ENCODE measurements at regions not wholly inside any gene's neighbourhood (a gene's known extent, or its start where the extent isn't known, plus 50 kb on each side); places are given as distances from the start of the nearest gene placed in this dataset.
A peak's percentile ranks its signal among the peaks of the same experiment; 100 is the strongest.

GRCh38 chr2:145598434-145598833, 1078.5 kb upstream of the ZEB2 start:
- 79 to 84% methylated on average over 4 of the region's 4 CpGs for WGBS, 2 donors

GRCh38 chr2:145597809-145598208, 1077.9 kb upstream of the ZEB2 start:
- Histone ChIP-seq H3K27ac (no peak overlapping the region), H3K4me3 (no peak overlapping the region), H3K9me3 (no peaks in the 10 kb centered on the region), H3K4me1 (no peaks in the 10 kb centered on the region), H3K27me3 (no peaks in the 10 kb centered on the region), H3K36me3 (no peaks in the 10 kb centered on the region)
- TF ChIP-seq POLR2AphosphoS5 (IDR thresholded peaks at IDR 0.05) (peak in 1 of 4 donors; percentile 7), POLR2A (IDR thresholded peaks at IDR 0.05) (no peak), EP300 (IDR thresholded peaks at IDR 0.05) (no peak)
- DNase-seq, result no peak
- intact Hi-C loops (cut with DNase I), result no loop called here

More at GRCh38 chr2:145598434-145598833, 1078.5 kb upstream of the ZEB2 start:
- TF ChIP-seq POLR2A (IDR thresholded peaks at IDR 0.05) (no peak), CTCF (IDR thresholded peaks at IDR 0.05) (no peak), EP300 (IDR thresholded peaks at IDR 0.05) (no peak), POLR2AphosphoS5 (IDR thresholded peaks at IDR 0.05) (no peak)
- no peaks in the 10 kb centered on the region for H3K4me1 ChIP-seq
- no peaks in the 10 kb centered on the region for H3K27me3 ChIP-seq
- no peak overlapping the region for H3K4me3 ChIP-seq
- H3K36me3 ChIP-seq, result no peaks in the 10 kb centered on the region
- H3K9me3 ChIP-seq, result no peaks in the 10 kb centered on the region
- no peak overlapping the region for H3K27ac ChIP-seq
- intact Hi-C loops (cut with DNase I), result no loop called here
- no peak for DNase-seq

- H3K27ac ChIP-seq, result no peak overlapping the region
- intact Hi-C loops (cut with DNase I), result no loop called here
- no peak for TF ChIP-seq CTCF (IDR thresholded peaks at IDR 0.05)
- TF ChIP-seq EP300 (IDR thresholded peaks at IDR 0.05), result no peak
- H3K9me3 ChIP-seq, result no peaks in the 10 kb centered on the region
- no peaks in the 10 kb centered on the region for H3K4me1 ChIP-seq
- 37 to 58% methylated on average over 1 of the region's 1 CpG for WGBS, 2 donors
- no peaks in the 10 kb centered on the region for H3K36me3 ChIP-seq
- no peak overlapping the region for H3K4me3 ChIP-seq
- no peak for DNase-seq
- no peaks in the 10 kb centered on the region for H3K27me3 ChIP-seq
Observed at GRCh38 chr2:145597006-145597405, 1077.1 kb upstream of the ZEB2 start.

- WGBS, 2 donors, result 83 to 89% methylated on average over 3 of the region's 3 CpGs
- no peaks in the 10 kb centered on the region for H3K27me3 ChIP-seq
Observed at GRCh38 chr2:145596416-145596815, 1076.5 kb upstream of the ZEB2 start.

GRCh38 chr2:145595296-145595695, 1075.4 kb upstream of the ZEB2 start:
- TF ChIP-seq CTCF (IDR thresholded peaks at IDR 0.05), result no peak
- TF ChIP-seq POLR2AphosphoS5 (IDR thresholded peaks at IDR 0.05), result no peak
- no peak for TF ChIP-seq EP300 (IDR thresholded peaks at IDR 0.05)
- TF ChIP-seq POLR2A (IDR thresholded peaks at IDR 0.05), result no peak
- H3K9me3 ChIP-seq, result no peaks in the 10 kb centered on the region
- no peak overlapping the region for H3K27ac ChIP-seq
- 80 to 92% methylated on average over 3 of the region's 3 CpGs for WGBS, 2 donors
- no peak overlapping the region for H3K4me3 ChIP-seq
- intact Hi-C loops (cut with DNase I), result no loop called here
- H3K27me3 ChIP-seq, result no peaks in the 10 kb centered on the region
- no peaks in the 10 kb centered on the region for H3K4me1 ChIP-seq
- no peaks in the 10 kb centered on the region for H3K36me3 ChIP-seq
- no peak for DNase-seq

More at GRCh38 chr2:145596416-145596815, 1076.5 kb upstream of the ZEB2 start:
- H3K9me3 ChIP-seq, result no peaks in the 10 kb centered on the region
- intact Hi-C loops (cut with DNase I), result no loop called here
- no peaks in the 10 kb centered on the region for H3K36me3 ChIP-seq
- H3K4me1 ChIP-seq, result no peaks in the 10 kb centered on the region
- H3K27ac ChIP-seq, result no peak overlapping the region
- TF ChIP-seq CTCF (IDR thresholded peaks at IDR 0.05) (no peak), EP300 (IDR thresholded peaks at IDR 0.05) (no peak), POLR2A (IDR thresholded peaks at IDR 0.05) (no peak), POLR2AphosphoS5 (IDR thresholded peaks at IDR 0.05) (no peak)
- no peak overlapping the region for H3K4me3 ChIP-seq
- no peak for DNase-seq

All from sigmoid colon (tissue), 6 donors.